K562 (cell line): ENCODE measurements at regions not wholly inside any gene's neighbourhood (a gene's known extent, or its start where the extent isn't known, plus 50 kb on each side); places are given as distances from the start of the nearest gene placed in this dataset.

Source experiments
- ATAC-seq: fragments of 200-7000 bp; cut with Tn5 transposase; 3 replicates; pipeline ENCODE4 v1.9.1; 2020; ENCODE audit warnings: moderate library complexity
- BruUV-seq: library from RNA; stranded (reverse); fragments of 400-500 nt; replicated peaks from 2 replicates; lab custom pipeline; 2021; lab: Mats Ljungman, UMichigan
- CTCF ChIA-PET: fragments of 300-600 bp; formaldehyde crosslinking; extraction: SDS; loops from one replicate; lab custom pipeline; 2021; ENCODE audit warnings: low intra/inter-chr PET ratio; lab: Yijun Ruan, JAX
- POLR2A ChIA-PET: fragments of 300-600, 350-650 bp; sonication (Branson Sonifier 250); formaldehyde crosslinking; extraction: SDS; loops from one replicate; lab custom pipeline; 2021; ENCODE audit warnings: antibody characterized with exemption, inconsistent platforms; lab: Yijun Ruan, JAX
- DNase-seq, 4 experiments: peaks; one replicate each; pipeline versions ENCODE4 v3.0.0 to v3.0.0-alpha.2; 2011 to 2018; ENCODE audit warnings: low spot score in 3 of 4, mixed read lengths in 3 of 4; ENCODE audit errors: extremely low read depth in 1 of 4
- FAIRE-seq: peaks from 2 replicates; lab custom pipeline; 2011; peaks lifted over from hg19 to GRCh38; lab: Jason Lieb, UNC
- H2AFZ ChIP-seq: 2 replicates; pipeline ENCODE4 v1.6.0; 2011; ENCODE audit warnings: low read depth, low read length, control low read depth, inconsistent platforms
- H3K27ac ChIP-seq: fragments of 200-600 bp; 3 replicates; pipeline ENCODE4 v1.8.0; 2011; ENCODE audit warnings: low read depth, mild to moderate bottlenecking, control low read depth, inconsistent platforms, low read length, moderate library complexity, mixed read lengths; ENCODE audit errors: extremely low read depth
- H3K27me3 ChIP-seq, 2 experiments: fragments of 300-600 bp in 1 of 2; 2 replicates in 1 of 2; 3 replicates in 1 of 2; pipeline versions ENCODE4 v1.6.0 to v1.8.0; 2011; ENCODE audit warnings: inconsistent platforms in 2 of 2, low read length in 2 of 2, mild to moderate bottlenecking in 1 of 2, mixed read lengths in 1 of 2, moderate library complexity in 1 of 2; ENCODE audit not compliant: control insufficient read depth in 2 of 2, insufficient read depth in 2 of 2
- H3K36me3 ChIP-seq: fragments of 300-600 bp; 3 replicates; pipeline ENCODE4 v1.8.0; 2011; ENCODE audit warnings: mild to moderate bottlenecking, low read length, inconsistent platforms; ENCODE audit not compliant: control insufficient read depth, insufficient read depth
- H3K4me1 ChIP-seq, 2 experiments: fragments of 200-600 bp in 1 of 2; replicated peaks in 1 of 2; 2 replicates in 1 of 2; 3 replicates in 1 of 2; pipeline versions ENCODE4 v1.5.1 to v1.8.0; 2011; ENCODE audit warnings: inconsistent platforms in 2 of 2, low read length in 2 of 2, mild to moderate bottlenecking in 1 of 2, mixed read lengths in 1 of 2, moderate library complexity in 1 of 2; ENCODE audit not compliant: control insufficient read depth in 2 of 2, insufficient read depth in 2 of 2
- H3K4me2 ChIP-seq: 2 replicates; pipeline ENCODE4 v1.6.1; 2011; ENCODE audit warnings: low read length, control low read depth, inconsistent platforms, mixed read lengths; ENCODE audit not compliant: insufficient read depth
- H3K4me3 ChIP-seq: fragments of 200-600 bp; sonication (generic), shearing (Covaris generic); 2 replicates; pipeline ENCODE4 v1.5.1; 2016; ENCODE audit warnings: control low read depth, inconsistent platforms
- H3K79me2 ChIP-seq: fragments of 200-600 bp; 3 replicates; pipeline ENCODE4 v1.8.0; 2011; ENCODE audit warnings: low read length, inconsistent platforms; ENCODE audit not compliant: control insufficient read depth, insufficient read depth
- H3K9ac ChIP-seq, 2 experiments: 2 replicates each; pipeline versions ENCODE4 v1.6.0 to v1.6.1; 2011; ENCODE audit warnings: low read depth in 2 of 2, low read length in 2 of 2, control low read depth in 1 of 2, inconsistent platforms in 1 of 2, mild to moderate bottlenecking in 1 of 2, mixed read lengths in 1 of 2; ENCODE audit not compliant: insufficient read depth in 1 of 2
- H3K9me1 ChIP-seq: one replicate; pipeline ENCODE4 v1.6.0; 2011; ENCODE audit warnings: inconsistent platforms, mild to moderate bottlenecking, low read length, moderate library complexity; ENCODE audit not compliant: control insufficient read depth, insufficient read depth
- H3K9me3 ChIP-seq: replicated peaks from 2 replicates; pipeline ENCODE4 v1.5.1; 2011; ENCODE audit warnings: low read depth, low read length, inconsistent platforms; ENCODE audit not compliant: control insufficient read depth, insufficient read depth
- H4K20me1 ChIP-seq: replicated peaks from 2 replicates; pipeline ENCODE4 v1.6.1; 2011; ENCODE audit warnings: low read length, inconsistent platforms, mixed read lengths; ENCODE audit not compliant: control insufficient read depth, insufficient read depth
- HEY1 ChIP-seq: fragments of 250-450 bp; sonication (Bioruptor Pico); IDR thresholded peaks from 2 replicates; pipeline ENCODE4 v1.5.0; 2020; ENCODE audit warnings: mild to moderate bottlenecking, moderate library complexity, borderline replicate concordance
- HMGN3 ChIP-seq: IDR thresholded peaks from 2 replicates; pipeline ENCODE4 v1.6.1; 2011; ENCODE audit warnings: borderline replicate concordance, low read depth, mild to moderate bottlenecking, mixed read lengths, low read length; ENCODE audit not compliant: insufficient read length; ENCODE audit errors: extremely low read depth
- MEIS2 ChIP-seq: fragments of 450-650 bp; IDR thresholded peaks from 2 replicates; pipeline ENCODE4 v1.6.1; 2014; ENCODE audit warnings: mild to moderate bottlenecking; ENCODE audit not compliant: partially characterized antibody
- MXI1 ChIP-seq: IDR thresholded peaks from 2 replicates; pipeline ENCODE4 v1.6.1; 2011; ENCODE audit warnings: low read depth, mild to moderate bottlenecking, improper control_type of control experiment, low read length
- TAF15 ChIP-seq: fragments of 200-400 bp; formaldehyde crosslinking; IDR thresholded peaks from 2 replicates; pipeline ENCODE4 v1.6.1; 2017; ENCODE audit warnings: mild to moderate bottlenecking, low read depth, low read length, moderate library complexity
- ZNF354B ChIP-seq: fragments of 250-450 bp; sonication (Bioruptor Pico); IDR thresholded peaks from 2 replicates; pipeline ENCODE4 v1.4.0; 2020
- WGBS: fragments of 100-300 bp; shearing (Covaris generic); methylation state at CpG from one replicate; pipeline ENCODE4 v1.1.6; 2016; ENCODE audit warnings: low coverage, mixed read lengths; ENCODE audit not compliant: insufficient coverage; ENCODE audit errors: missing lambda C conversion rate; 5-methylcytosine and 5-hydroxymethylcytosine counted together
- in situ Hi-C: fragments of 300-500 bp; cut with MboI; formaldehyde crosslinking; loops from 4 replicates; pipeline ENCODE4 v1.15.0; 2018; ENCODE audit warnings: inconsistent platforms, mixed read lengths
- intact Hi-C: fragments of 100-400 bp; cut with micrococcal nuclease; formaldehyde crosslinking; loops from 2 replicates; pipeline ENCODE4 v1.14.2; 2022
- TF ChIP-seq, protein P1 (sequence below), 2 experiments: fragments of 450-650 bp in 1 of 2; IDR thresholded peaks; 2 replicates each; pipeline ENCODE4 v1.6.1; 2011 to 2017; ENCODE audit warnings: low read depth in 2 of 2, antibody characterized with exemption in 1 of 2, borderline replicate concordance in 1 of 2, low read length in 1 of 2, mild to moderate bottlenecking in 1 of 2, mixed read lengths in 1 of 2; ENCODE audit not compliant: control insufficient read depth in 1 of 2
- TF ChIP-seq, protein P2 (sequence below): IDR thresholded peaks from 2 replicates; pipeline ENCODE4 v1.6.1; 2014; ENCODE audit warnings: antibody characterized with exemption

DNA sequence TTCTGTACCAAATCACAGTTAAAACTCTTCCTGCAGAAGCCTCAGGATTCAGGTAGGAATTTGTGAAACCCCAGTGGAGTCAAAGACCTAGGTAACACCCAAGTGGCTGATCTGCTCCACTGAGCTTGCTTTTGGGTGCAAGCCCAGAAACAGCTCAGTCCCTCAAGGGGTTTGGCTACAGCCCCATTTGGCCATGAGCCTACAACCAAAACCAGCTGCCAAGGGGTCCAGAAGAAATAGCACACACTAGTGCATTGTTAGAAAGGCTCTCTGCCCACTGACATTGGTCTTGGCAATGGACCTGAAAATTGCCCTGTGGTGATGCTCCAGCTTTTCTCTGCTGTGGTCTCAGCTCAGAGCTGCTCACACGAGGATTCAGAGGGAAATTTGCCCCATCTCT is 577.4 kb upstream of the INTU start:
- ChIA-PET CTCF (no interaction called here), POLR2A (no interaction called here)
- Histone ChIP-seq H3K9me3 (no peaks in the 10 kb centered on the region; the same call in 1 of the 2 replicates), H3K4me2 (no peak overlapping the region), H3K4me1 (no peaks in the 10 kb centered on the region), H4K20me1 (no peaks in the 10 kb centered on the region), H3K79me2 (no peaks in the 10 kb centered on the region), H3K36me3 (no peaks in the 10 kb centered on the region), H3K27ac (no peak overlapping the region), H3K27me3 (no peaks in the 10 kb centered on the region), H2AFZ (no peak overlapping the region), H3K4me3 (no peak overlapping the region), H3K9ac (no peak overlapping the region), H3K9me1 (no peaks in the 10 kb centered on the region)
- TF ChIP-seq, protein P1, sequence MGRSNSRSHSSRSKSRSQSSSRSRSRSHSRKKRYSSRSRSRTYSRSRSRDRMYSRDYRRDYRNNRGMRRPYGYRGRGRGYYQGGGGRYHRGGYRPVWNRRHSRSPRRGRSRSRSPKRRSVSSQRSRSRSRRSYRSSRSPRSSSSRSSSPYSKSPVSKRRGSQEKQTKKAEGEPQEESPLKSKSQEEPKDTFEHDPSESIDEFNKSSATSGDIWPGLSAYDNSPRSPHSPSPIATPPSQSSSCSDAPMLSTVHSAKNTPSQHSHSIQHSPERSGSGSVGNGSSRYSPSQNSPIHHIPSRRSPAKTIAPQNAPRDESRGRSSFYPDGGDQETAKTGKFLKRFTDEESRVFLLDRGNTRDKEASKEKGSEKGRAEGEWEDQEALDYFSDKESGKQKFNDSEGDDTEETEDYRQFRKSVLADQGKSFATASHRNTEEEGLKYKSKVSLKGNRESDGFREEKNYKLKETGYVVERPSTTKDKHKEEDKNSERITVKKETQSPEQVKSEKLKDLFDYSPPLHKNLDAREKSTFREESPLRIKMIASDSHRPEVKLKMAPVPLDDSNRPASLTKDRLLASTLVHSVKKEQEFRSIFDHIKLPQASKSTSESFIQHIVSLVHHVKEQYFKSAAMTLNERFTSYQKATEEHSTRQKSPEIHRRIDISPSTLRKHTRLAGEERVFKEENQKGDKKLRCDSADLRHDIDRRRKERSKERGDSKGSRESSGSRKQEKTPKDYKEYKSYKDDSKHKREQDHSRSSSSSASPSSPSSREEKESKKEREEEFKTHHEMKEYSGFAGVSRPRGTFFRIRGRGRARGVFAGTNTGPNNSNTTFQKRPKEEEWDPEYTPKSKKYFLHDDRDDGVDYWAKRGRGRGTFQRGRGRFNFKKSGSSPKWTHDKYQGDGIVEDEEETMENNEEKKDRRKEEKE (IDR thresholded peaks at IDR 0.05; ENCODE audit: borderline replicate concordance in 1 of 2, control insufficient read depth in 1 of 2, low read depth in 2 of 2, low read length in 1 of 2), result no peak
- TF ChIP-seq, protein P2, sequence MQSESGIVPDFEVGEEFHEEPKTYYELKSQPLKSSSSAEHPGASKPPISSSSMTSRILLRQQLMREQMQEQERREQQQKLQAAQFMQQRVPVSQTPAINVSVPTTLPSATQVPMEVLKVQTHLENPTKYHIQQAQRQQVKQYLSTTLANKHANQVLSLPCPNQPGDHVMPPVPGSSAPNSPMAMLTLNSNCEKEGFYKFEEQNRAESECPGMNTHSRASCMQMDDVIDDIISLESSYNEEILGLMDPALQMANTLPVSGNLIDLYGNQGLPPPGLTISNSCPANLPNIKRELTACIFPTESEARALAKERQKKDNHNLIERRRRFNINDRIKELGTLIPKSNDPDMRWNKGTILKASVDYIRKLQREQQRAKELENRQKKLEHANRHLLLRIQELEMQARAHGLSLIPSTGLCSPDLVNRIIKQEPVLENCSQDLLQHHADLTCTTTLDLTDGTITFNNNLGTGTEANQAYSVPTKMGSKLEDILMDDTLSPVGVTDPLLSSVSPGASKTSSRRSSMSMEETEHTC, result no peak
- TF ChIP-seq HMGN3 (no peak), TAF15 (no peak), MEIS2 (no peak), MXI1 (no peak), ZNF354B (CRISPR knock-in tag) (no peak), HEY1 (no peak)
- WGBS, result 20% methylated on average over 1 of the region's 1 CpG
- intact Hi-C loops, result no loop called here
- in situ Hi-C loops, result no loop called here
- no peak for DNase-seq
- BruUV-seq, result no TSS peak
- no peak for FAIRE-seq
- no peak for ATAC-seq
